ENCODE measurements at regions not wholly inside any gene's neighbourhood (a gene's known extent, or its start where the extent isn't known, plus 50 kb on each side); places are given as distances from the start of the nearest gene placed in this dataset.

GRCh38 chr18:47720741-47721140 lies 209.7 kb downstream of the SMAD2 start:
- TF ChIP-seq CHD4 (IDR thresholded peaks at IDR 0.05; ENCODE audit: borderline replicate concordance, low read length), result no peak
- TF ChIP-seq SRSF9 (IDR thresholded peaks at IDR 0.05; ENCODE audit: borderline replicate concordance, insufficient read depth, low read depth, low read length, poor library complexity, severe bottlenecking), result no peak
- no peak for TF ChIP-seq ZNF547 (CRISPR knock-in tag; IDR thresholded peaks at IDR 0.05)
- no peak for TF ChIP-seq ZNF580 (CRISPR knock-in tag; IDR thresholded peaks at IDR 0.05; ENCODE audit: borderline replicate concordance, low read depth)
- no peak for TF ChIP-seq JUN (CRISPR knock-in tag; IDR thresholded peaks at IDR 0.05)
- no peak for TF ChIP-seq ZNF7 (CRISPR knock-in tag; IDR thresholded peaks at IDR 0.05)
- TF ChIP-seq KDM5B (CRISPR knock-in tag; IDR thresholded peaks at IDR 0.05; ENCODE audit: borderline replicate concordance), result no peak
- TF ChIP-seq ATF1 (CRISPR knock-in tag; IDR thresholded peaks at IDR 0.05), result no peak
- no peak for TF ChIP-seq RAD21 (CRISPR knock-in tag; IDR thresholded peaks at IDR 0.05)
- no peak for TF ChIP-seq ZNF383 (CRISPR knock-in tag; IDR thresholded peaks at IDR 0.05; ENCODE audit: borderline replicate concordance)
- no peak for TF ChIP-seq ZNF143 (CRISPR knock-in tag; IDR thresholded peaks at IDR 0.05)
- no peak for TF ChIP-seq POLR2AphosphoS5 (IDR thresholded peaks at IDR 0.05; ENCODE audit: low read depth, low read length)
- no peak for TF ChIP-seq CTCF (CRISPR knock-in tag; IDR thresholded peaks at IDR 0.05)
